ENCODE measurements at regions not wholly inside any gene's neighbourhood (a gene's known extent, or its start where the extent isn't known, plus 50 kb on each side); places are given as distances from the start of the nearest gene placed in this dataset.

GRCh38 chr11:90912631-90913030, 689.8 kb upstream of the CHORDC1 start:
- no peak for TF ChIP-seq GABPA (IDR thresholded peaks at IDR 0.05; ENCODE audit: low read depth)
- no peak for TF ChIP-seq REST (IDR thresholded peaks at IDR 0.05; ENCODE audit: insufficient replicate concordance, low read depth)
- no peak for TF ChIP-seq CTCF (IDR thresholded peaks at IDR 0.05; ENCODE audit: insufficient read depth, low read length)
- TF ChIP-seq SPI1 (IDR thresholded peaks at IDR 0.05; ENCODE audit: borderline replicate concordance, low read depth) = no peak
- TF ChIP-seq POLR2AphosphoS5 (IDR thresholded peaks at IDR 0.05; ENCODE audit: low read depth) = no peak
- H3K27me3 ChIP-seq (ENCODE audit: insufficient read depth, poor library complexity, severe bottlenecking) = no peaks in the 10 kb centered on the region

GRCh38 chr11:90911192-90911591, 688.3 kb upstream of the CHORDC1 start:
- no peak for DNase-seq (ENCODE audit: low read depth in 1 of 2, low spot score in 1 of 2)
- Histone ChIP-seq H3K4me3 (replicated peaks; ENCODE audit: insufficient read depth, low read length) (no peak overlapping the region), H3K27me3 (ENCODE audit: insufficient read depth, poor library complexity, severe bottlenecking) (no peaks in the 10 kb centered on the region), H3K27ac (replicated peaks) (no peak overlapping the region)
- TF ChIP-seq CTCF (IDR thresholded peaks at IDR 0.05; ENCODE audit: insufficient read depth, low read length) = no peak
- no peak for TF ChIP-seq POLR2AphosphoS5 (IDR thresholded peaks at IDR 0.05; ENCODE audit: low read depth)
- TF ChIP-seq GABPA (IDR thresholded peaks at IDR 0.05; ENCODE audit: low read depth) = no peak
- no peak for TF ChIP-seq SPI1 (IDR thresholded peaks at IDR 0.05; ENCODE audit: borderline replicate concordance, low read depth)

More at GRCh38 chr11:90912631-90913030, 689.8 kb upstream of the CHORDC1 start:
- DNase-seq (ENCODE audit: low read depth in 1 of 2, low spot score in 1 of 2) = no peak
- Histone ChIP-seq H3K4me3 (replicated peaks; ENCODE audit: insufficient read depth, low read length) (no peak overlapping the region), H3K27ac (replicated peaks) (no peak overlapping the region)

- Histone ChIP-seq H3K4me3 (replicated peaks; ENCODE audit: insufficient read depth, low read length) (no peak overlapping the region), H3K27me3 (ENCODE audit: insufficient read depth, poor library complexity, severe bottlenecking) (no peaks in the 10 kb centered on the region), H3K27ac (replicated peaks) (no peak overlapping the region)
- no peak for DNase-seq (ENCODE audit: low read depth in 1 of 2, low spot score in 1 of 2)
- TF ChIP-seq SPI1 (IDR thresholded peaks at IDR 0.05; ENCODE audit: borderline replicate concordance, low read depth) (no peak), REST (IDR thresholded peaks at IDR 0.05; ENCODE audit: insufficient replicate concordance, low read depth) (no peak), POLR2AphosphoS5 (IDR thresholded peaks at IDR 0.05; ENCODE audit: low read depth) (no peak), CTCF (IDR thresholded peaks at IDR 0.05; ENCODE audit: insufficient read depth, low read length) (no peak), GABPA (IDR thresholded peaks at IDR 0.05; ENCODE audit: low read depth) (no peak)
Measured at GRCh38 chr11:90908074-90908473, 685.2 kb upstream of the CHORDC1 start.

GRCh38 chr11:90895850-90896249, 673.0 kb upstream of the CHORDC1 start:
- Histone ChIP-seq H3K4me3 (replicated peaks; ENCODE audit: insufficient read depth, low read length) (no peak overlapping the region), H3K27ac (replicated peaks) (no peak overlapping the region), H3K27me3 (ENCODE audit: insufficient read depth, poor library complexity, severe bottlenecking) (no peaks in the 10 kb centered on the region)
- TF ChIP-seq CTCF (IDR thresholded peaks at IDR 0.05; ENCODE audit: insufficient read depth, low read length) (no peak), GABPA (IDR thresholded peaks at IDR 0.05; ENCODE audit: low read depth) (no peak), POLR2AphosphoS5 (IDR thresholded peaks at IDR 0.05; ENCODE audit: low read depth) (no peak), SPI1 (IDR thresholded peaks at IDR 0.05; ENCODE audit: borderline replicate concordance, low read depth) (no peak), REST (IDR thresholded peaks at IDR 0.05; ENCODE audit: insufficient replicate concordance, low read depth) (no peak)
- DNase-seq (ENCODE audit: low read depth in 1 of 2, low spot score in 1 of 2) = no peak
